GM12878 (cell line): ENCODE measurements at regions not wholly inside any gene's neighbourhood (a gene's known extent, or its start where the extent isn't known, plus 50 kb on each side); places are given as distances from the start of the nearest gene placed in this dataset.

Experiments
- ATAC-seq: fragments of 200-7000 bp; cut with Tn5 transposase; 3 replicates; pipeline ENCODE4 v1.9.1; 2020; ENCODE audit warnings: mild to moderate bottlenecking, moderate library complexity
- BruUV-seq: library from RNA; stranded (reverse); fragments of 400-500 nt; replicated peaks from 2 replicates; lab custom pipeline; 2021; lab: Mats Ljungman, UMichigan
- CTCF ChIA-PET: fragments of 300-600 bp; sonication (Branson Sonifier 250); formaldehyde crosslinking; extraction: SDS; loops from one replicate; lab custom pipeline; 2021; ENCODE audit warnings: inconsistent platforms; lab: Yijun Ruan, JAX
- POLR2A ChIA-PET: fragments of 350-600 bp; formaldehyde crosslinking; extraction: SDS; loops from one replicate; lab custom pipeline; 2021; ENCODE audit warnings: inconsistent platforms; lab: Charles Lee
- RAD21 ChIA-PET: fragments of 300-600 bp; sonication (Branson Sonifier 250); formaldehyde crosslinking; loops from one replicate; lab custom pipeline; 2023; ENCODE audit warnings: antibody characterized with exemption; ENCODE audit not compliant: unreplicated experiment; lab: Charles Lee
- SMC1A ChIA-PET: fragments of 300-600 bp; sonication (Branson Sonifier 250); formaldehyde crosslinking; loops from one replicate; lab custom pipeline; 2023; ENCODE audit not compliant: unreplicated experiment, uncharacterized antibody; lab: Charles Lee
- DNase-seq: peaks from one replicate; pipeline ENCODE4 v3.0.0-alpha.2; 2011; ENCODE audit warnings: low read depth, low spot score
- FAIRE-seq: peaks from 3 replicates; lab custom pipeline; 2011; peaks lifted over from hg19 to GRCh38; lab: Jason Lieb, UNC
- H2AFZ ChIP-seq: 2 replicates; pipeline ENCODE4 v1.6.0; 2011; ENCODE audit warnings: low read depth, low read length, control low read depth; ENCODE audit not compliant: control insufficient read depth
- H3K27ac ChIP-seq: 2 replicates; pipeline ENCODE4 v1.5.1; 2011; ENCODE audit warnings: control low read depth; ENCODE audit not compliant: control insufficient read depth, insufficient read depth
- H3K27me3 ChIP-seq, 2 experiments: replicated peaks in 1 of 2; 2 replicates each; pipeline versions ENCODE4 v1.6.0 to v1.6.1; 2011; ENCODE audit warnings: low read length in 1 of 2; ENCODE audit not compliant: control insufficient read depth in 2 of 2, insufficient read depth in 2 of 2
- H3K36me3 ChIP-seq, 2 experiments: 2 replicates each; pipeline ENCODE4 v1.5.1; 2011; ENCODE audit warnings: low read length in 1 of 2; ENCODE audit not compliant: control insufficient read depth in 2 of 2, insufficient read depth in 2 of 2
- H3K4me1 ChIP-seq: 2 replicates; pipeline ENCODE4 v1.6.1; 2011; ENCODE audit warnings: mild to moderate bottlenecking, low read length, moderate library complexity, mixed read lengths; ENCODE audit not compliant: control insufficient read depth, insufficient read depth
- H3K4me2 ChIP-seq: 2 replicates; pipeline ENCODE4 v1.6.0; 2011; ENCODE audit warnings: control low read depth; ENCODE audit not compliant: control insufficient read depth, insufficient read depth
- H3K4me3 ChIP-seq: fragments of 200-600 bp; sonication (generic); 2 replicates; pipeline ENCODE4 v1.5.1; 2016
- H3K79me2 ChIP-seq: 2 replicates; pipeline ENCODE4 v1.6.0; 2011; ENCODE audit warnings: low read length; ENCODE audit not compliant: control insufficient read depth, insufficient read depth
- H3K9ac ChIP-seq: 2 replicates; pipeline ENCODE4 v1.8.0; 2011; ENCODE audit warnings: low read length, control low read depth, mixed read lengths; ENCODE audit not compliant: control insufficient read depth, insufficient read depth
- H3K9me3 ChIP-seq: replicated peaks from 3 replicates; pipeline ENCODE4 v1.5.1; 2011; ENCODE audit warnings: mild to moderate bottlenecking, low read length; ENCODE audit not compliant: control insufficient read depth, insufficient read depth
- H4K20me1 ChIP-seq: 2 replicates; pipeline ENCODE4 v1.6.0; 2011; ENCODE audit not compliant: control insufficient read depth, insufficient read depth
- ASH2L ChIP-seq: fragments of 300-600, 200-600 bp; sonication (generic); IDR thresholded peaks from 2 replicates; pipeline ENCODE4 v1.6.1; 2017; ENCODE audit warnings: low read depth, mild to moderate bottlenecking, borderline replicate concordance
- HDAC2 ChIP-seq: fragments of 200-600 bp; sonication (generic); IDR thresholded peaks from 2 replicates; pipeline ENCODE4 v1.6.1; 2017
- KDM1A ChIP-seq: fragments of 200-600 bp; sonication (generic); IDR thresholded peaks from 2 replicates; pipeline ENCODE4 v1.6.1; 2016; ENCODE audit warnings: borderline replicate concordance
- MEF2A ChIP-seq: IDR thresholded peaks from 2 replicates; pipeline ENCODE4 v1.6.1; 2011; ENCODE audit warnings: low read depth, mild to moderate bottlenecking, low read length, moderate library complexity; ENCODE audit not compliant: insufficient read depth
- MTA2 ChIP-seq: fragments of 450-650 bp; IDR thresholded peaks from 2 replicates; pipeline ENCODE4 v1.6.1; 2016; ENCODE audit warnings: low read depth, mild to moderate bottlenecking, moderate library complexity
- MXI1 ChIP-seq: fragments of 150-350 bp; IDR thresholded peaks from 2 replicates; pipeline ENCODE4 v1.6.1; 2011; ENCODE audit warnings: low read depth, mild to moderate bottlenecking, inconsistent platforms, low read length, improper control_type of control experiment
- NR2C2 ChIP-seq: IDR thresholded peaks from 2 replicates; pipeline ENCODE4 v1.6.1; 2011; ENCODE audit warnings: borderline replicate concordance, low read depth; ENCODE audit not compliant: control insufficient read depth, insufficient read length
- SP1 ChIP-seq: IDR thresholded peaks from one replicate; pipeline ENCODE4 v1.6.1; 2011; ENCODE audit warnings: low read depth, low read length
- WGBS: methylation state at CpG from one replicate; pipeline ENCODE4 v1.1.6; 2016; ENCODE audit warnings: low lambda C conversion rate; ENCODE audit not compliant: insufficient replicate concordance, insufficient coverage; ENCODE audit errors: missing lambda C conversion rate; 5-methylcytosine and 5-hydroxymethylcytosine counted together
- in situ Hi-C: fragments of 300-500 bp; cut with MboI; formaldehyde crosslinking; loops from 9 replicates; pipeline ENCODE4 v1.14.3; 2018; ENCODE audit warnings: mixed read lengths
- intact Hi-C: fragments of 100-400 bp; cut with micrococcal nuclease; formaldehyde crosslinking; loops from one replicate; pipeline ENCODE4 v1.14.2; 2022; ENCODE audit not compliant: unreplicated experiment
- TF ChIP-seq, protein P1 (sequence below): fragments of 450-650 bp; IDR thresholded peaks from 2 replicates; pipeline ENCODE4 v1.6.1; 2018; ENCODE audit warnings: mild to moderate bottlenecking, low read depth, moderate library complexity; ENCODE audit not compliant: partially characterized antibody
- TF ChIP-seq, protein P2 (sequence below): IDR thresholded peaks from 2 replicates; pipeline ENCODE4 v1.6.1; 2012; ENCODE audit warnings: improper control_type of control experiment, low read depth, low read length; ENCODE audit not compliant: insufficient replicate concordance

DNA sequence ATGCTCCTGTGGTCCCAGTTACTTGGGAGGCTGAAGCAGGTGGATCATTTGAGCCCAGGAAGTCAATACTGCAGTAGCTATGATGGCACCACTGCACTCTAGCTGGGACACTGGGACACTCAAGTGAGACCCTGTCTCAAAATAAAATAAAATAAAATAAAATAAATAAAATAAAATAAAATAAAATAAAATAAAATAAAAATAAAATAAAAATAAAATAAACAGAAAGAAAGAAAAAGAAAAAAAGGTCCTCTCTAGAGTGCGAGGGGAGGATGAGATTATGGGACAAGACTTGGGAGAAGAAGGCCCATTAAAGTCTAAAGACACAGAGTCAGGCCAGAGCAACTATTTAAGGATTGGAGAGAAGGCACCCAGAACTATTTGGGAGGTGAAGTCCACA is 172.5 kb downstream of the IER5 start:
- 0% methylated on average over 1 of the region's 1 CpG for WGBS
- no peaks in the 10 kb centered on the region; the same call in 2 of the 3 replicates for H3K9me3 ChIP-seq
- intact Hi-C loops (no loop called here), in situ Hi-C loops (no loop called here)
- H3K36me3 ChIP-seq: no peaks in the 10 kb centered on the region
- ChIA-PET SMC1A (no interaction called here), RAD21 (no interaction called here), POLR2A (no interaction called here), CTCF (no interaction called here)
- no peak overlapping the region for H3K9ac ChIP-seq
- DNase-seq (no peak), ATAC-seq (no peak), FAIRE-seq (no peak)
- no TSS peak for BruUV-seq
- no peaks in the 10 kb centered on the region for H3K4me1 ChIP-seq
- no peak overlapping the region for H3K27ac ChIP-seq
- H3K79me2 ChIP-seq: no peaks in the 10 kb centered on the region
- H3K4me2 ChIP-seq: no peak overlapping the region
- no peaks in the 10 kb centered on the region for H4K20me1 ChIP-seq
- H2AFZ ChIP-seq: no peak overlapping the region
- TF ChIP-seq MEF2A: no peak
- TF ChIP-seq, protein P1, sequence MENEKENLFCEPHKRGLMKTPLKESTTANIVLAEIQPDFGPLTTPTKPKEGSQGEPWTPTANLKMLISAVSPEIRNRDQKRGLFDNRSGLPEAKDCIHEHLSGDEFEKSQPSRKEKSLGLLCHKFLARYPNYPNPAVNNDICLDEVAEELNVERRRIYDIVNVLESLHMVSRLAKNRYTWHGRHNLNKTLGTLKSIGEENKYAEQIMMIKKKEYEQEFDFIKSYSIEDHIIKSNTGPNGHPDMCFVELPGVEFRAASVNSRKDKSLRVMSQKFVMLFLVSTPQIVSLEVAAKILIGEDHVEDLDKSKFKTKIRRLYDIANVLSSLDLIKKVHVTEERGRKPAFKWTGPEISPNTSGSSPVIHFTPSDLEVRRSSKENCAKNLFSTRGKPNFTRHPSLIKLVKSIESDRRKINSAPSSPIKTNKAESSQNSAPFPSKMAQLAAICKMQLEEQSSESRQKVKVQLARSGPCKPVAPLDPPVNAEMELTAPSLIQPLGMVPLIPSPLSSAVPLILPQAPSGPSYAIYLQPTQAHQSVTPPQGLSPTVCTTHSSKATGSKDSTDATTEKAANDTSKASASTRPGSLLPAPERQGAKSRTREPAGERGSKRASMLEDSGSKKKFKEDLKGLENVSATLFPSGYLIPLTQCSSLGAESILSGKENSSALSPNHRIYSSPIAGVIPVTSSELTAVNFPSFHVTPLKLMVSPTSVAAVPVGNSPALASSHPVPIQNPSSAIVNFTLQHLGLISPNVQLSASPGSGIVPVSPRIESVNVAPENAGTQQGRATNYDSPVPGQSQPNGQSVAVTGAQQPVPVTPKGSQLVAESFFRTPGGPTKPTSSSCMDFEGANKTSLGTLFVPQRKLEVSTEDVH: no peak
- TF ChIP-seq, protein P2, sequence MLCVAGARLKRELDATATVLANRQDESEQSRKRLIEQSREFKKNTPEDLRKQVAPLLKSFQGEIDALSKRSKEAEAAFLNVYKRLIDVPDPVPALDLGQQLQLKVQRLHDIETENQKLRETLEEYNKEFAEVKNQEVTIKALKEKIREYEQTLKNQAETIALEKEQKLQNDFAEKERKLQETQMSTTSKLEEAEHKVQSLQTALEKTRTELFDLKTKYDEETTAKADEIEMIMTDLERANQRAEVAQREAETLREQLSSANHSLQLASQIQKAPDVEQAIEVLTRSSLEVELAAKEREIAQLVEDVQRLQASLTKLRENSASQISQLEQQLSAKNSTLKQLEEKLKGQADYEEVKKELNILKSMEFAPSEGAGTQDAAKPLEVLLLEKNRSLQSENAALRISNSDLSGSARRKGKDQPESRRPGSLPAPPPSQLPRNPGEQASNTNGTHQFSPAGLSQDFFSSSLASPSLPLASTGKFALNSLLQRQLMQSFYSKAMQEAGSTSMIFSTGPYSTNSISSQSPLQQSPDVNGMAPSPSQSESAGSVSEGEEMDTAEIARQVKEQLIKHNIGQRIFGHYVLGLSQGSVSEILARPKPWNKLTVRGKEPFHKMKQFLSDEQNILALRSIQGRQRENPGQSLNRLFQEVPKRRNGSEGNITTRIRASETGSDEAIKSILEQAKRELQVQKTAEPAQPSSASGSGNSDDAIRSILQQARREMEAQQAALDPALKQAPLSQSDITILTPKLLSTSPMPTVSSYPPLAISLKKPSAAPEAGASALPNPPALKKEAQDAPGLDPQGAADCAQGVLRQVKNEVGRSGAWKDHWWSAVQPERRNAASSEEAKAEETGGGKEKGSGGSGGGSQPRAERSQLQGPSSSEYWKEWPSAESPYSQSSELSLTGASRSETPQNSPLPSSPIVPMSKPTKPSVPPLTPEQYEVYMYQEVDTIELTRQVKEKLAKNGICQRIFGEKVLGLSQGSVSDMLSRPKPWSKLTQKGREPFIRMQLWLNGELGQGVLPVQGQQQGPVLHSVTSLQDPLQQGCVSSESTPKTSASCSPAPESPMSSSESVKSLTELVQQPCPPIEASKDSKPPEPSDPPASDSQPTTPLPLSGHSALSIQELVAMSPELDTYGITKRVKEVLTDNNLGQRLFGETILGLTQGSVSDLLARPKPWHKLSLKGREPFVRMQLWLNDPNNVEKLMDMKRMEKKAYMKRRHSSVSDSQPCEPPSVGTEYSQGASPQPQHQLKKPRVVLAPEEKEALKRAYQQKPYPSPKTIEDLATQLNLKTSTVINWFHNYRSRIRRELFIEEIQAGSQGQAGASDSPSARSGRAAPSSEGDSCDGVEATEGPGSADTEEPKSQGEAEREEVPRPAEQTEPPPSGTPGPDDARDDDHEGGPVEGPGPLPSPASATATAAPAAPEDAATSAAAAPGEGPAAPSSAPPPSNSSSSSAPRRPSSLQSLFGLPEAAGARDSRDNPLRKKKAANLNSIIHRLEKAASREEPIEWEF: no peak
- TF ChIP-seq HDAC2: no peak
- TF ChIP-seq SP1: no peak
- no peak for TF ChIP-seq MXI1
- no peak for TF ChIP-seq KDM1A
- no peak for TF ChIP-seq MTA2
- no peak for TF ChIP-seq ASH2L
- TF ChIP-seq NR2C2: no peak
- no peak overlapping the region for H3K4me3 ChIP-seq
- peaks cover 2 to 3% of the 10 kb centered on the region in 2 experiments for H3K27me3 ChIP-seq
